Liver (tissue), 8 donors: ENCODE measurements at regions not wholly inside any gene's neighbourhood (a gene's known extent, or its start where the extent isn't known, plus 50 kb on each side); places are given as distances from the start of the nearest gene placed in this dataset.

Experiments
- DNase-seq: peaks from one replicate; pipeline ENCODE4 v3.0.0-alpha.2; 2017; ENCODE audit warnings: low spot score
- H3K27ac ChIP-seq, 2 donors: one replicate each; pipeline ENCODE4 v1.7.0; 2013; ENCODE audit warnings: inconsistent platforms in 2 of 2, low read length in 2 of 2, control low read depth in 1 of 2, low read depth in 1 of 2, mild to moderate bottlenecking in 1 of 2
- H3K27me3 ChIP-seq, 4 donors: one replicate each; pipeline versions ENCODE4 v1.6.1 to v1.7.0; 2013; ENCODE audit warnings: low read length in 3 of 4, inconsistent platforms in 1 of 4, mild to moderate bottlenecking in 1 of 4, moderate library complexity in 1 of 4; ENCODE audit not compliant: control insufficient read depth in 4 of 4, insufficient read depth in 4 of 4
- H3K36me3 ChIP-seq, 4 donors: one replicate each; pipeline versions ENCODE4 v1.6.1 to v1.7.0; 2013; ENCODE audit warnings: low read length in 3 of 4, mild to moderate bottlenecking in 3 of 4, low read depth in 1 of 4, moderate library complexity in 1 of 4; ENCODE audit not compliant: control insufficient read depth in 4 of 4, insufficient read depth in 3 of 4
- H3K4me1 ChIP-seq, 4 donors: one replicate each; pipeline versions ENCODE4 v1.6.1 to v1.7.0; 2013; ENCODE audit warnings: low read length in 3 of 4, mild to moderate bottlenecking in 3 of 4, moderate library complexity in 1 of 4; ENCODE audit not compliant: control insufficient read depth in 4 of 4, insufficient read depth in 4 of 4
- H3K4me3 ChIP-seq, 3 donors: one replicate each; pipeline versions ENCODE4 v1.6.1 to v1.7.0; 2013; ENCODE audit warnings: low read length in 3 of 3, control low read depth in 1 of 3, low read depth in 1 of 3, mild to moderate bottlenecking in 1 of 3
- H3K9ac ChIP-seq, 2 donors: one replicate each; pipeline ENCODE4 v1.7.0; 2013; ENCODE audit warnings: low read length in 2 of 2, mild to moderate bottlenecking in 2 of 2, moderate library complexity in 2 of 2, control low read depth in 1 of 2, low read depth in 1 of 2
- H3K9me3 ChIP-seq, 4 donors: one replicate each; pipeline versions ENCODE4 v1.6.1 to v1.7.0; 2013; ENCODE audit warnings: low read length in 3 of 4; ENCODE audit not compliant: control insufficient read depth in 4 of 4
- CTCF ChIP-seq: fragments of 150-350 bp; IDR thresholded peaks from 2 replicates; pipeline ENCODE4 v1.5.1; 2017; ENCODE audit warnings: improper control_type of control experiment, low read depth, low read length; ENCODE audit not compliant: missing input control
- FOXA1 ChIP-seq: IDR thresholded peaks from 2 replicates; pipeline ENCODE4 v1.6.1; 2016; ENCODE audit warnings: antibody characterized with exemption
- FOXA2 ChIP-seq: IDR thresholded peaks from 2 replicates; pipeline ENCODE4 v1.6.1; 2016; ENCODE audit warnings: antibody characterized with exemption
- JUND ChIP-seq, 2 donors: IDR thresholded peaks; 2 replicates each; pipeline ENCODE4 v1.6.1; 2016; ENCODE audit warnings: antibody characterized with exemption in 2 of 2
- NR2F2 ChIP-seq: IDR thresholded peaks from 2 replicates; pipeline ENCODE4 v1.6.1; 2016; ENCODE audit warnings: antibody characterized with exemption
- REST ChIP-seq: IDR thresholded peaks from 2 replicates; pipeline ENCODE4 v1.6.1; 2016; ENCODE audit warnings: antibody characterized with exemption, mild to moderate bottlenecking
- RXRA ChIP-seq, 2 donors: IDR thresholded peaks; 2 replicates each; pipeline ENCODE4 v1.6.1; 2017 to 2018; ENCODE audit warnings: antibody characterized with exemption in 2 of 2, mild to moderate bottlenecking in 1 of 2
- SP1 ChIP-seq: IDR thresholded peaks from 2 replicates; pipeline ENCODE4 v1.6.1; 2018; ENCODE audit warnings: antibody characterized with exemption, mild to moderate bottlenecking
- TAF1 ChIP-seq: conservative IDR thresholded peaks from 2 replicates; pipeline ENCODE4 v1.6.1; 2016; ENCODE audit warnings: antibody characterized with exemption, mild to moderate bottlenecking
- YY1 ChIP-seq: IDR thresholded peaks from 2 replicates; pipeline ENCODE4 v1.6.1; 2016; ENCODE audit warnings: antibody characterized with exemption, mild to moderate bottlenecking
- ZBTB33 ChIP-seq: IDR thresholded peaks from 2 replicates; pipeline ENCODE4 v1.6.1; 2016; ENCODE audit warnings: antibody characterized with exemption
- WGBS: extraction: QIAGEN DNeasy Blood & Tissue Kit; methylation state at CpG from one replicate; pipeline ENCODE4 v1.1.7; 2013; 5-methylcytosine and 5-hydroxymethylcytosine counted together
- TF ChIP-seq, protein P1 (sequence below): IDR thresholded peaks from 2 replicates; pipeline ENCODE4 v1.6.1; 2016; ENCODE audit warnings: antibody characterized with exemption
- TF ChIP-seq, protein P2 (sequence below): IDR thresholded peaks from 2 replicates; pipeline ENCODE4 v1.6.1; 2016; ENCODE audit warnings: antibody characterized with exemption
- donor health status: healthy.
- donor health status: healthy.
- donor health status: healthy.
- donor health status: healthy.
- donor health status: healthy.

DNA sequence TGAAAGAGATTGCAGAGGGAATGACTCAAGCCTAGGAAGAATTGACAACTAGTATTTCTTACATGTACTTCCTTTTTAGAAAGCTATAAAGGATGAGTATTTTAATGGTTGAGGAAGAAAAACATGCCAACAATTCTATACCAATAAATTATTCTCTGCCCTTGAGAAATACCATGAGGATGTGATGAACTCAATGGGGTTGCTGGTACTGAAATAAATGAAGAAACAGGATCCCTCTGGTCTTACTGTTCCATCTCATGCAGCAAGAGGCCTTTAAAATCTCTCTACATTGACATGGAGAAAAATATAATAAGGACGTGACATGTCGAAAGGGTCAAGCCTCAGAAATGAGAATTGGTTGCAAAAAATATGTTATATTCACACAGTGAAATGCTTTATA, 477.3 kb downstream of the GABRG2 start:
- H3K36me3 ChIP-seq: no peaks in the 10 kb centered on the region
- DNase-seq: no peak
- TF ChIP-seq RXRA (IDR thresholded peaks at IDR 0.05) (no peak), NR2F2 (no peak), SP1 (no peak)
- no peak overlapping the region for H3K27ac ChIP-seq
- no peak overlapping the region for H3K9ac ChIP-seq
- H3K9me3 ChIP-seq: peaks cover 0 to 2% (median 0%) of the 10 kb centered on the region in 4 donors
- H3K4me1 ChIP-seq: no peaks in the 10 kb centered on the region
- WGBS: 87% methylated on average over 2 of the region's 2 CpGs
- H3K4me3 ChIP-seq: no peak overlapping the region
- H3K27me3 ChIP-seq: no peaks in the 10 kb centered on the region

DNA sequence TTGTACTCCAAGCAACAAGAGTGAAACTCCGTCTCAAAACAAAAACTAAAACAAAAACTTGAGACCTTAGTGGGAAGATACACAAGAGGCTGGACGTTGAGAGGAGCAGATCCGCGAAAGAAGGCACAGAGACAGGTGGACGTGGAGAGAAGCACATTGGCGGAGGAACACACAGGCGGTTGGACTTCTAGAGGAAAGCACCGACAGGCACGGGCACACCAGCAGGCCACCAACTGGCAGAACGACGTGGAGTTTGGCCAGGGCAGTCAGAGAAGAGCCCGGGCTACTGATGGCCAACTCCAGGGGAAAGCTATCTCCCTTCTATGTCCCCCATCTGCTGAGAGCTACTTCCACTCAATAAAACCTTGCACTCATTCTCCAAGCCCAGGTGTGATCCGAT, 482.7 kb downstream of the GABRG2 start:
- no peak overlapping the region for H3K9ac ChIP-seq
- no peak overlapping the region for H3K4me3 ChIP-seq
- TF ChIP-seq TAF1: no peak
- TF ChIP-seq, protein P1, sequence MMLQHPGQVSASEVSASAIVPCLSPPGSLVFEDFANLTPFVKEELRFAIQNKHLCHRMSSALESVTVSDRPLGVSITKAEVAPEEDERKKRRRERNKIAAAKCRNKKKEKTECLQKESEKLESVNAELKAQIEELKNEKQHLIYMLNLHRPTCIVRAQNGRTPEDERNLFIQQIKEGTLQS: no peak
- no peak for TF ChIP-seq CTCF
- TF ChIP-seq, protein P2, sequence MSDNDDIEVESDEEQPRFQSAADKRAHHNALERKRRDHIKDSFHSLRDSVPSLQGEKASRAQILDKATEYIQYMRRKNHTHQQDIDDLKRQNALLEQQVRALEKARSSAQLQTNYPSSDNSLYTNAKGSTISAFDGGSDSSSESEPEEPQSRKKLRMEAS: no peak
- TF ChIP-seq ZBTB33: no peak
- no peak for TF ChIP-seq JUND (IDR thresholded peaks at IDR 0.05)
- TF ChIP-seq NR2F2: no peak
- no peak for TF ChIP-seq FOXA1
- TF ChIP-seq FOXA2: no peak
- no peak for TF ChIP-seq YY1
- H3K27me3 ChIP-seq: no peaks in the 10 kb centered on the region
- DNase-seq: no peak
- 89% methylated on average over 13 of the region's 13 CpGs for WGBS
- no peaks in the 10 kb centered on the region for H3K4me1 ChIP-seq
- peaks cover 0 to 6% (median 0%) of the 10 kb centered on the region in 4 donors for H3K9me3 ChIP-seq
- H3K27ac ChIP-seq: no peak overlapping the region
- no peaks in the 10 kb centered on the region for H3K36me3 ChIP-seq

DNA sequence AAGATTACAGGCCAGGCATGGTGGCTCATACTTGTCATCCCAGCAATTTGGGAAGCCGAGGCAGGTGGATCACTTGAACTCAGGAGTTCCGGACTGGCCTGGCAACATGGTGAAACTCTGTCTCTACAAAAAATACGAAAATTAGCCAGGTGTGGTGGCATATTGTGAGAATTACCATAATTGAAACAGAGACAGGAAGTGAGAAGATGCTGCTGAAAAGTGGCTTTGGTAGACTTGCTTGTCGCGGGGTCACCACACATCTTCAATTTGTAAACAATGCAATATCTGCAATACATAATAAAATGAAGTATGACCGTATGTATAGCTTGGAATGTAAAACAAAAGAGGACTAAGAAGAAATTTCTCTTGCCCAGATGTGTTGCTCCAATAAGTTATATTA, 490.5 kb downstream of the GABRG2 start:
- H3K4me1 ChIP-seq: no peaks in the 10 kb centered on the region
- WGBS: 89% methylated on average over 6 of the region's 6 CpGs
- no peaks in the 10 kb centered on the region for H3K9me3 ChIP-seq
- no peak overlapping the region for H3K4me3 ChIP-seq
- TF ChIP-seq RXRA (IDR thresholded peaks at IDR 0.05): no peak
- no peak for TF ChIP-seq REST
- H3K9ac ChIP-seq: no peak overlapping the region
- H3K27ac ChIP-seq: no peak overlapping the region
- no peaks in the 10 kb centered on the region for H3K27me3 ChIP-seq
- no peaks in the 10 kb centered on the region for H3K36me3 ChIP-seq
- DNase-seq: no peak
